ENCODE measurements at regions not wholly inside any gene's neighbourhood (a gene's known extent, or its start where the extent isn't known, plus 50 kb on each side); places are given as distances from the start of the nearest gene placed in this dataset.

- Histone ChIP-seq H3K4me1 (ENCODE audit: control insufficient read depth in 5 of 5, insufficient read depth in 5 of 5, low read length in 5 of 5) (no peaks in the 10 kb centered on the region), H3K9ac (ENCODE audit: insufficient read depth in 1 of 2, low read length in 2 of 2) (no peak overlapping the region), H3K9me3 (ENCODE audit: control insufficient read depth in 4 of 4, insufficient read depth in 3 of 4, low read length in 3 of 4) (no peaks in the 10 kb centered on the region), H3K27ac (ENCODE audit: low read depth in 1 of 2, low read length in 1 of 2) (no peak overlapping the region), H3K4me3 (no peak overlapping the region), H3K36me3 (ENCODE audit: control insufficient read depth in 4 of 4, insufficient read depth in 4 of 4, low read length in 4 of 4) (no peaks in the 10 kb centered on the region), H3K27me3 (ENCODE audit: control insufficient read depth in 3 of 3, insufficient read depth in 3 of 3, low read length in 2 of 3) (no peaks in the 10 kb centered on the region)
- no peak for TF ChIP-seq CTCF (IDR thresholded peaks at IDR 0.05; ENCODE audit: control extremely low read depth, extremely low read depth)
- WGBS, 2 donors = 71 to 74% methylated on average over 4 of the region's 4 CpGs
- DNase-seq (no peak), ATAC-seq (ENCODE audit: insufficient read depth, low FRiP score) (no peak)
Observed at GRCh38 chr2:33785201-33786106, 186.4 kb upstream of the FAM98A start.

GRCh38 chr2:33784488-33784887 is 185.4 kb upstream of the FAM98A start:
- no peak overlapping the region for H3K9ac ChIP-seq (ENCODE audit: insufficient read depth in 1 of 2, low read length in 2 of 2)
- no peaks in the 10 kb centered on the region for H3K27me3 ChIP-seq (ENCODE audit: control insufficient read depth in 3 of 3, insufficient read depth in 3 of 3, low read length in 2 of 3)
- ATAC-seq (ENCODE audit: insufficient read depth, low FRiP score) (no peak), DNase-seq (peak in 1 of 3 donors; percentile 4)
- H3K4me3 ChIP-seq = no peak overlapping the region
- no peaks in the 10 kb centered on the region for H3K36me3 ChIP-seq (ENCODE audit: control insufficient read depth in 4 of 4, insufficient read depth in 4 of 4, low read length in 4 of 4)
- no peak overlapping the region for H3K27ac ChIP-seq (ENCODE audit: low read depth in 1 of 2, low read length in 1 of 2)
- WGBS, 2 donors = 87 to 88% methylated on average over 2 of the region's 2 CpGs
- TF ChIP-seq CTCF (IDR thresholded peaks at IDR 0.05; ENCODE audit: control extremely low read depth, extremely low read depth) = no peak
- no peaks in the 10 kb centered on the region for H3K9me3 ChIP-seq (ENCODE audit: control insufficient read depth in 4 of 4, insufficient read depth in 3 of 4, low read length in 3 of 4)
- H3K4me1 ChIP-seq (ENCODE audit: control insufficient read depth in 5 of 5, insufficient read depth in 5 of 5, low read length in 5 of 5) = no peaks in the 10 kb centered on the region

- no peak overlapping the region for H3K4me3 ChIP-seq
- H3K27me3 ChIP-seq (ENCODE audit: control insufficient read depth in 3 of 3, insufficient read depth in 3 of 3, low read length in 2 of 3) = no peaks in the 10 kb centered on the region
- no peak for DNase-seq
- no peaks in the 10 kb centered on the region for H3K9me3 ChIP-seq (ENCODE audit: control insufficient read depth in 4 of 4, insufficient read depth in 3 of 4, low read length in 3 of 4)
- ATAC-seq (ENCODE audit: insufficient read depth, low FRiP score) = no peak
- WGBS, 2 donors = 79 to 82% methylated on average over 8 of the region's 8 CpGs
- no peak for TF ChIP-seq CTCF (IDR thresholded peaks at IDR 0.05; ENCODE audit: control extremely low read depth, extremely low read depth)
- H3K9ac ChIP-seq (ENCODE audit: insufficient read depth in 1 of 2, low read length in 2 of 2) = no peak overlapping the region
- no peaks in the 10 kb centered on the region for H3K4me1 ChIP-seq (ENCODE audit: control insufficient read depth in 5 of 5, insufficient read depth in 5 of 5, low read length in 5 of 5)
- H3K27ac ChIP-seq (ENCODE audit: low read depth in 1 of 2, low read length in 1 of 2) = no peak overlapping the region
- H3K36me3 ChIP-seq (ENCODE audit: control insufficient read depth in 4 of 4, insufficient read depth in 4 of 4, low read length in 4 of 4) = no peaks in the 10 kb centered on the region
Observed at GRCh38 chr2:33782395-33783230, 183.5 kb upstream of the FAM98A start.

Measured in lung (tissue), 11 donors.